ENCODE measurements at regions not wholly inside any gene's neighbourhood (a gene's known extent, or its start where the extent isn't known, plus 50 kb on each side); places are given as distances from the start of the nearest gene placed in this dataset.

GRCh38 chr5:23146183-23146582 lies 293.0 kb upstream of the CDH12 start:
- H3K27ac ChIP-seq (ENCODE audit: low read depth, low read length, poor library complexity, severe bottlenecking): no peak overlapping the region
- H3K27me3 ChIP-seq (ENCODE audit: insufficient read depth, low read length): no peaks in the 10 kb centered on the region
- no peak overlapping the region for H3K4me3 ChIP-seq (ENCODE audit: low read depth, low read length, poor library complexity, severe bottlenecking)
- no peak overlapping the region for H2AFZ ChIP-seq (ENCODE audit: low read length)
- H3K9ac ChIP-seq (ENCODE audit: low read length): no peak overlapping the region
- no peaks in the 10 kb centered on the region for H3F3A ChIP-seq (ENCODE audit: insufficient read depth, low read length)
- no peaks in the 10 kb centered on the region for H4K20me1 ChIP-seq (ENCODE audit: insufficient read depth, low read length)
- H3K36me3 ChIP-seq (ENCODE audit: insufficient read depth, low read length): no peaks in the 10 kb centered on the region
- no peaks in the 10 kb centered on the region for H3K9me2 ChIP-seq (ENCODE audit: low read depth, low read length)
- no peaks in the 10 kb centered on the region for H3K79me2 ChIP-seq (ENCODE audit: insufficient read depth, low read length)
- no peaks in the 10 kb centered on the region for H3K9me3 ChIP-seq (ENCODE audit: low read length)
- H3K4me1 ChIP-seq (ENCODE audit: insufficient read depth, low read length, severe bottlenecking): no peaks in the 10 kb centered on the region
- TF ChIP-seq EZH2 (IDR thresholded peaks at IDR 0.05; ENCODE audit: borderline replicate concordance, low read length) (no peak), CTCF (IDR thresholded peaks at IDR 0.05; ENCODE audit: low read length) (no peak)
- no peak overlapping the region for H3K4me2 ChIP-seq (ENCODE audit: low read length)

- H3K27me3 ChIP-seq (ENCODE audit: insufficient read depth, low read length): no peaks in the 10 kb centered on the region
- TF ChIP-seq CTCF (IDR thresholded peaks at IDR 0.05; ENCODE audit: low read length) (peak; percentile 72), EZH2 (IDR thresholded peaks at IDR 0.05; ENCODE audit: borderline replicate concordance, low read length) (no peak)
- no peaks in the 10 kb centered on the region for H3K4me1 ChIP-seq (ENCODE audit: insufficient read depth, low read length, severe bottlenecking)
- H3K36me3 ChIP-seq (ENCODE audit: insufficient read depth, low read length): no peaks in the 10 kb centered on the region
- H3K4me2 ChIP-seq (ENCODE audit: low read length): no peak overlapping the region
- H2AFZ ChIP-seq (ENCODE audit: low read length): no peak overlapping the region
- no peaks in the 10 kb centered on the region for H3K9me2 ChIP-seq (ENCODE audit: low read depth, low read length)
- no peaks in the 10 kb centered on the region for H3K9me3 ChIP-seq (ENCODE audit: low read length)
- no peaks in the 10 kb centered on the region for H3F3A ChIP-seq (ENCODE audit: insufficient read depth, low read length)
- H3K4me3 ChIP-seq (ENCODE audit: low read depth, low read length, poor library complexity, severe bottlenecking): no peak overlapping the region
- H3K9ac ChIP-seq (ENCODE audit: low read length): no peak overlapping the region
- no peak overlapping the region for H3K27ac ChIP-seq (ENCODE audit: low read depth, low read length, poor library complexity, severe bottlenecking)
- no peaks in the 10 kb centered on the region for H3K79me2 ChIP-seq (ENCODE audit: insufficient read depth, low read length)
- no peaks in the 10 kb centered on the region for H4K20me1 ChIP-seq (ENCODE audit: insufficient read depth, low read length)
Measured at GRCh38 chr5:23139338-23140171, 286.4 kb upstream of the CDH12 start.

GRCh38 chr5:23136958-23137357 lies 283.8 kb upstream of the CDH12 start:
- Histone ChIP-seq H3K4me3 (ENCODE audit: low read depth, low read length, poor library complexity, severe bottlenecking) (no peak overlapping the region), H3K4me2 (ENCODE audit: low read length) (no peak overlapping the region), H3K4me1 (ENCODE audit: insufficient read depth, low read length, severe bottlenecking) (no peaks in the 10 kb centered on the region), H4K20me1 (ENCODE audit: insufficient read depth, low read length) (no peaks in the 10 kb centered on the region), H3K79me2 (ENCODE audit: insufficient read depth, low read length) (no peaks in the 10 kb centered on the region), H3K9ac (ENCODE audit: low read length) (no peak overlapping the region), H3F3A (ENCODE audit: insufficient read depth, low read length) (no peaks in the 10 kb centered on the region), H2AFZ (ENCODE audit: low read length) (no peak overlapping the region), H3K36me3 (ENCODE audit: insufficient read depth, low read length) (no peaks in the 10 kb centered on the region), H3K27me3 (ENCODE audit: insufficient read depth, low read length) (no peaks in the 10 kb centered on the region), H3K9me3 (ENCODE audit: low read length) (no peaks in the 10 kb centered on the region), H3K27ac (ENCODE audit: low read depth, low read length, poor library complexity, severe bottlenecking) (no peak overlapping the region), H3K9me2 (ENCODE audit: low read depth, low read length) (no peaks in the 10 kb centered on the region)
- no peak for TF ChIP-seq EZH2 (IDR thresholded peaks at IDR 0.05; ENCODE audit: borderline replicate concordance, low read length)
- TF ChIP-seq CTCF (IDR thresholded peaks at IDR 0.05; ENCODE audit: low read length): no peak
